ENCODE measurements at regions not wholly inside any gene's neighbourhood (a gene's known extent, or its start where the extent isn't known, plus 50 kb on each side); places are given as distances from the start of the nearest gene placed in this dataset.
A peak's percentile ranks its signal among the peaks of the same experiment; 100 is the strongest.
"Not testable (repeated sequence)": the region's sequence is repeated elsewhere in the genome, so short reads cannot be mapped to it uniquely, and the experiment has no call there.

GRCh38 chrX:124181515-124181914, 150.9 kb upstream of the TEX13D start:
- DNase-seq (ENCODE audit: low spot score in 2 of 2); intact Hi-C loops (cut with DNase I): not testable (repeated sequence)

GRCh38 chrX:124190440-124190839, 142.0 kb upstream of the TEX13D start:
- intact Hi-C loops (cut with DNase I) = no loop called here
- DNase-seq (ENCODE audit: low spot score in 2 of 2) = no peak
- H3K27me3 ChIP-seq = no peaks in the 10 kb centered on the region
- H3K27ac ChIP-seq = no peak overlapping the region
- TF ChIP-seq CTCF (IDR thresholded peaks at IDR 0.05) = no peak
- no peaks in the 10 kb centered on the region for H3K9me3 ChIP-seq
- H3K4me3 ChIP-seq = no peak overlapping the region
- H3K4me1 ChIP-seq = no peaks in the 10 kb centered on the region
- H3K36me3 ChIP-seq = no peaks in the 10 kb centered on the region

More at GRCh38 chrX:124181515-124181914, 150.9 kb upstream of the TEX13D start:
- H3K27ac ChIP-seq, H3K4me1 ChIP-seq, H3K9me3 ChIP-seq, H3K36me3 ChIP-seq, H3K27me3 ChIP-seq, H3K4me3 ChIP-seq: not testable (repeated sequence)

DNA sequence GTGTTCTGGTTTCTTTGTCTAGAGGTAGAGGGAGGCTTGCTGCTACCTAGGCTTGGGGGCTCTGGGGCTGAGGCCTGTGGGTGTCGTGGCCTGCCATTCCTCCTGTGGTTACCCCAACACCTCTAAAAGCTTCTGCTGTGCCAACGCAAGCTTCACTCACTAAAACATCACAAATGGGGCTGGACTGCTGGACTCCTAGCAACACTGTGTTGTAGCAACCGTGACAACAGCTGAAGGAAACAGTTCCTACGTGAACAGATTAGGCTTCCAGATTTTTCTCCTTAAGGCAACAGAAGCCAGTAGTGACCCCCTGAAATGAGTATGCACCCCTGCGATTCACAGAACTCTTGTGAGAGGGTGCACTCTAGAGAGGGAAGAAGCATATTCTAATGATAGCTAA, 138.3 kb upstream of the TEX13D start:
- intact Hi-C loops (cut with DNase I) = no loop called here
- no peaks in the 10 kb centered on the region for H3K9me3 ChIP-seq
- DNase-seq (ENCODE audit: low spot score in 2 of 2) = peak in 1 of 2 donors; percentile 66
- no peaks in the 10 kb centered on the region for H3K27me3 ChIP-seq
- no peaks in the 10 kb centered on the region for H3K4me1 ChIP-seq
- no peaks in the 10 kb centered on the region for H3K36me3 ChIP-seq
- H3K27ac ChIP-seq = peak overlapping the region in 1 of 2 donors; percentile 65
- H3K4me3 ChIP-seq = no peak overlapping the region
- TF ChIP-seq CTCF (IDR thresholded peaks at IDR 0.05) = no peak

GRCh38 chrX:124194901-124195300, 137.6 kb upstream of the TEX13D start:
- Histone ChIP-seq H3K36me3 (no peaks in the 10 kb centered on the region), H3K4me3 (no peak overlapping the region), H3K27ac (peak overlapping the region in 1 of 2 donors; percentile 65), H3K9me3 (no peaks in the 10 kb centered on the region), H3K27me3 (no peaks in the 10 kb centered on the region), H3K4me1 (no peaks in the 10 kb centered on the region)
- intact Hi-C loops (cut with DNase I) = no loop called here
- no peak for TF ChIP-seq CTCF (IDR thresholded peaks at IDR 0.05)
- DNase-seq (ENCODE audit: low spot score in 2 of 2) = no peak

DNA sequence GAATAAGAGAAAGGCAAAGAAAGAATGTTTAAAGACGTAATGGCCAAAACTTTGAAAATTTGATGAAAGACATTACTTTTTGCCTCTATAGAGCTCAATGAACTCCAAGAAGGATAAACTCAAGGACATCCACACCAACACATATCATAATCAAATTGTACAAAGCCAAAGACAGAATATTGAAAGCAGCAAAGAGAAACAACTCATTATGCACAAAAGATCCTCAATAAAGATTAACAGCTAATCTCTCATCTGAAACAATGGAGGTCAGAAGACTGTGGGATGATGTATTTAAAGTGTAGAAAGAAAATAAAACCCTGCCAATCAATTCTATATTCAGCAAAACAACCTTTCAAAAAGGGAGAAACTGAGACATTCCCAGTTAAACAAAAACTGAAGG, 129.1 kb upstream of the TEX13D start:
- H3K4me1 ChIP-seq = no peaks in the 10 kb centered on the region
- no peak for TF ChIP-seq CTCF (IDR thresholded peaks at IDR 0.05)
- no peak overlapping the region for H3K4me3 ChIP-seq
- H3K27ac ChIP-seq = no peak overlapping the region
- no peaks in the 10 kb centered on the region for H3K27me3 ChIP-seq
- H3K36me3 ChIP-seq = no peaks in the 10 kb centered on the region
- intact Hi-C loops (cut with DNase I) = no loop called here
- no peak for DNase-seq (ENCODE audit: low spot score in 2 of 2)
- H3K9me3 ChIP-seq = no peaks in the 10 kb centered on the region

DNA sequence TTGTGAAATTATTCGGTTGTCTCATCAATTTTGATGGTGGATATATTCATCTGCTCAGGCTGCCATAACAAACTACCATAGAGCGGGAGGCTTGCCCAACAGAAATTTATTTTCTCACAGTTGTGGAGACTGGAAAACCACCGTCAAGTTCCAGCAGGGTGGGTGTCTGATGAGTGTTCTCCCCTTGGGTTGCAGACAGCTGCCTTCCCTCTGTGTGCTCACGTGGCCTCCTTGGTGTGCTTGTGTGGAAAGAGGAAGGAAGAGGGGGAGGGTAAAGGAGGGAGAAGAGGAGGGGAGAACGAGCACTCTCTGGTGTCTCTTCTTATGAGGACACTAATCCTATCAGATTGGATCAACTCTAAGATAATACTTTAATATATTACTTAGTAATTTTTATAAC, 123.8 kb upstream of the TEX13D start:
- TF ChIP-seq CTCF (IDR thresholded peaks at IDR 0.05) = no peak
- DNase-seq (ENCODE audit: low spot score in 2 of 2) = no peak
- Histone ChIP-seq H3K4me3 (no peak overlapping the region), H3K9me3 (no peaks in the 10 kb centered on the region), H3K36me3 (no peaks in the 10 kb centered on the region), H3K27ac (no peak overlapping the region), H3K4me1 (no peaks in the 10 kb centered on the region), H3K27me3 (no peaks in the 10 kb centered on the region)
- intact Hi-C loops (cut with DNase I) = no loop called here

All from ascending aorta (tissue), 2 donors.